ENCODE measurements at regions not wholly inside any gene's neighbourhood (a gene's known extent, or its start where the extent isn't known, plus 50 kb on each side); places are given as distances from the start of the nearest gene placed in this dataset.
"Not testable (repeated sequence)": the region's sequence is repeated elsewhere in the genome, so short reads cannot be mapped to it uniquely, and the experiment has no call there.

- Histone ChIP-seq H3K4me1 (ENCODE audit: control insufficient read depth, insufficient read depth, low read length) (peaks cover 14% of the 10 kb centered on the region), H3K9ac (ENCODE audit: low read depth, low read length) (no peak overlapping the region), H3K9me3 (replicated peaks; ENCODE audit: low read length) (no peaks in the 10 kb centered on the region), H3K36me3 (ENCODE audit: insufficient read depth, low read length) (no peaks in the 10 kb centered on the region), H3K27me3 (ENCODE audit: control insufficient read depth, insufficient read depth, low read length) (no peaks in the 10 kb centered on the region), H3K4me3 (ENCODE audit: low read length) (no peak overlapping the region), H3K4me2 (ENCODE audit: low read length) (peak overlapping the region; percentile 34)
Observed at GRCh38 chr12:59452746-59453145, 143.1 kb upstream of the SLC16A7 start.

GRCh38 chr12:59452259-59452658 is 143.6 kb upstream of the SLC16A7 start:
- Histone ChIP-seq H3K4me3 (ENCODE audit: low read length) (no peak overlapping the region), H3K9me3 (replicated peaks; ENCODE audit: low read length) (no peaks in the 10 kb centered on the region), H3K27me3 (ENCODE audit: control insufficient read depth, insufficient read depth, low read length) (no peaks in the 10 kb centered on the region), H3K4me1 (ENCODE audit: control insufficient read depth, insufficient read depth, low read length) (peaks cover 14% of the 10 kb centered on the region), H3K9ac (ENCODE audit: low read depth, low read length) (no peak overlapping the region), H3K4me2 (ENCODE audit: low read length) (peak overlapping the region; percentile 36), H3K36me3 (ENCODE audit: insufficient read depth, low read length) (no peaks in the 10 kb centered on the region)

GRCh38 chr12:59446116-59446515 is 149.7 kb upstream of the SLC16A7 start:
- no peak overlapping the region for H3K9ac ChIP-seq (ENCODE audit: low read depth, low read length)
- H3K4me2 ChIP-seq (ENCODE audit: low read length), result no peak overlapping the region
- no peaks in the 10 kb centered on the region for H3K4me1 ChIP-seq (ENCODE audit: control insufficient read depth, insufficient read depth, low read length)
- H3K9me3 ChIP-seq (replicated peaks; ENCODE audit: low read length), result peaks cover 6% of the 10 kb centered on the region
- no peaks in the 10 kb centered on the region for H3K27me3 ChIP-seq (ENCODE audit: control insufficient read depth, insufficient read depth, low read length)
- no peaks in the 10 kb centered on the region for H3K36me3 ChIP-seq (ENCODE audit: insufficient read depth, low read length)
- no peak overlapping the region for H3K4me3 ChIP-seq (ENCODE audit: low read length)

- H3K27me3 ChIP-seq (ENCODE audit: control insufficient read depth, insufficient read depth, low read length), result no peaks in the 10 kb centered on the region
- H3K9ac ChIP-seq (ENCODE audit: low read depth, low read length), result no peak overlapping the region
- H3K9me3 ChIP-seq (replicated peaks; ENCODE audit: low read length), result peaks cover 6% of the 10 kb centered on the region
- no peak overlapping the region for H3K4me3 ChIP-seq (ENCODE audit: low read length)
- H3K4me2 ChIP-seq (ENCODE audit: low read length), result no peak overlapping the region
- H3K36me3 ChIP-seq (ENCODE audit: insufficient read depth, low read length), result no peaks in the 10 kb centered on the region
- H3K4me1 ChIP-seq (ENCODE audit: control insufficient read depth, insufficient read depth, low read length), result no peaks in the 10 kb centered on the region
Observed at GRCh38 chr12:59444932-59445331, 150.9 kb upstream of the SLC16A7 start.

- Histone ChIP-seq H3K9me3 (replicated peaks; ENCODE audit: low read length) (no peaks in the 10 kb centered on the region), H3K27me3 (ENCODE audit: control insufficient read depth, insufficient read depth, low read length) (no peaks in the 10 kb centered on the region), H3K9ac (ENCODE audit: low read depth, low read length) (no peak overlapping the region), H3K4me1 (ENCODE audit: control insufficient read depth, insufficient read depth, low read length) (no peaks in the 10 kb centered on the region), H3K36me3 (ENCODE audit: insufficient read depth, low read length) (no peaks in the 10 kb centered on the region), H3K4me3 (ENCODE audit: low read length) (no peak overlapping the region), H3K4me2 (ENCODE audit: low read length) (no peak overlapping the region)
Observed at GRCh38 chr12:59432057-59432456, 163.8 kb upstream of the SLC16A7 start.

GRCh38 chr12:59431266-59431665 is 164.6 kb upstream of the SLC16A7 start:
- Histone ChIP-seq H3K9me3 (replicated peaks; ENCODE audit: low read length) (no peaks in the 10 kb centered on the region), H3K36me3 (ENCODE audit: insufficient read depth, low read length) (no peaks in the 10 kb centered on the region), H3K27me3 (ENCODE audit: control insufficient read depth, insufficient read depth, low read length) (no peaks in the 10 kb centered on the region), H3K4me1 (ENCODE audit: control insufficient read depth, insufficient read depth, low read length) (no peaks in the 10 kb centered on the region), H3K9ac (ENCODE audit: low read depth, low read length) (no peak overlapping the region), H3K4me2 (ENCODE audit: low read length) (no peak overlapping the region), H3K4me3 (ENCODE audit: low read length) (no peak overlapping the region)

- no peaks in the 10 kb centered on the region for H3K4me1 ChIP-seq (ENCODE audit: control insufficient read depth, insufficient read depth, low read length)
- H3K9me3 ChIP-seq (replicated peaks; ENCODE audit: low read length), result no peaks in the 10 kb centered on the region
- H3K27me3 ChIP-seq (ENCODE audit: control insufficient read depth, insufficient read depth, low read length), result no peaks in the 10 kb centered on the region
- H3K4me2 ChIP-seq (ENCODE audit: low read length), result no peak overlapping the region
- no peak overlapping the region for H3K4me3 ChIP-seq (ENCODE audit: low read length)
- H3K36me3 ChIP-seq (ENCODE audit: insufficient read depth, low read length), result no peaks in the 10 kb centered on the region
- H3K9ac ChIP-seq (ENCODE audit: low read depth, low read length), result no peak overlapping the region
Observed at GRCh38 chr12:59429766-59430165, 166.1 kb upstream of the SLC16A7 start.

DNA sequence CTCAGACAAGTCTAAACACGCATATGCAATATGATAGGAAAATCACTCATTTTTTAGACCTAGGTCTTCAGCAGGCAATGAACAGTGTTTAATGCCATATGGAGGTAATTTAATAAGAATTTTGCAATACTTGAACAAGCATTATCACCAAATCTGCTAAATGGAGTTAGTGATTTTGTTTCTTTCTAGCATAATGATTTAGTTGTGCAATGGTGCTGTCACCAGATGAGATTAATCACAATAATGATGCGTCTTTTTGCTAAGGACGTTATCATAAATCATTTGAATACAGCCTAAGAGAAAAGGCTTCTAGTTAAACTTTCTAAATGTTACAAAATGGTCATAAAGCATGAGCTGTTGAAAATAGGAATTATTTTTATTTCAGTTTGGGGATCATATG is 170.0 kb upstream of the SLC16A7 start:
- no peak overlapping the region for H3K4me3 ChIP-seq (ENCODE audit: low read length)
- H3K27me3 ChIP-seq (ENCODE audit: control insufficient read depth, insufficient read depth, low read length), result no peaks in the 10 kb centered on the region
- H3K9ac ChIP-seq (ENCODE audit: low read depth, low read length), result no peak overlapping the region
- H3K36me3 ChIP-seq (ENCODE audit: insufficient read depth, low read length), result no peaks in the 10 kb centered on the region
- no peaks in the 10 kb centered on the region for H3K4me1 ChIP-seq (ENCODE audit: control insufficient read depth, insufficient read depth, low read length)
- H3K4me2 ChIP-seq (ENCODE audit: low read length), result no peak overlapping the region
- H3K9me3 ChIP-seq (replicated peaks; ENCODE audit: low read length), result no peaks in the 10 kb centered on the region

GRCh38 chr12:59424666-59425065 is 171.2 kb upstream of the SLC16A7 start:
- H3K4me2 ChIP-seq (ENCODE audit: low read length); H3K36me3 ChIP-seq (ENCODE audit: insufficient read depth, low read length): not testable (repeated sequence)

GRCh38 chr12:59414051-59414450 is 181.8 kb upstream of the SLC16A7 start:
- H3K9ac ChIP-seq (ENCODE audit: low read depth, low read length), result no peak overlapping the region
- H3K9me3 ChIP-seq (replicated peaks; ENCODE audit: low read length), result no peaks in the 10 kb centered on the region
- H3K4me2 ChIP-seq (ENCODE audit: low read length), result no peak overlapping the region
- H3K36me3 ChIP-seq (ENCODE audit: insufficient read depth, low read length), result no peaks in the 10 kb centered on the region
- H3K4me1 ChIP-seq (ENCODE audit: control insufficient read depth, insufficient read depth, low read length), result no peaks in the 10 kb centered on the region
- H3K4me3 ChIP-seq (ENCODE audit: low read length), result no peak overlapping the region
- no peaks in the 10 kb centered on the region for H3K27me3 ChIP-seq (ENCODE audit: control insufficient read depth, insufficient read depth, low read length)

More at GRCh38 chr12:59424666-59425065, 171.2 kb upstream of the SLC16A7 start:
- not testable (repeated sequence) for H3K9me3 ChIP-seq (replicated peaks; ENCODE audit: low read length); H3K9ac ChIP-seq (ENCODE audit: low read depth, low read length); H3K4me3 ChIP-seq (ENCODE audit: low read length); H3K27me3 ChIP-seq (ENCODE audit: control insufficient read depth, insufficient read depth, low read length); H3K4me1 ChIP-seq (ENCODE audit: control insufficient read depth, insufficient read depth, low read length)

GRCh38 chr12:59408431-59408830 is 187.4 kb upstream of the SLC16A7 start:
- no peak overlapping the region for H3K4me3 ChIP-seq (ENCODE audit: low read length)
- no peak overlapping the region for H3K9ac ChIP-seq (ENCODE audit: low read depth, low read length)
- H3K4me2 ChIP-seq (ENCODE audit: low read length), result no peak overlapping the region

DNA sequence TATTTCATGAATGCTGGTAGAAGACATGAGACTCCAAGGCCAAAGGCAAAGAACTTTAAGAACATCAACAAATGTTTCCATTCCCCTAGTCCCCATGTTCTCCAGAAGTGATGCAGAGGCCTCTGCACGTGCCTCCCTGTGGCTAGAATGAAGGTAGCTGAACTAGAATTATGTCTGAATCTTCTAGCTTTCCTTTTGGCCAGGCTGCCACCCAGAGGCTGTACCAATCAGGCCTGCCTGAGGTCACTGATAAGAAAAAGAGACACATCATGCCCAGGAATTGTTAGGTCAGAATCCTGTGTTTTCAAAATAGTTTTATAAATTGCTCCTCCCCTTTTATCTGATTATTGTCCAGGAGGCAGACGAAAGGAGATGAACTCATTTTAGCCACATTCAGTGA is 188.0 kb upstream of the SLC16A7 start:
- no peak overlapping the region for H3K9ac ChIP-seq (ENCODE audit: low read depth, low read length)
- H3K9me3 ChIP-seq (replicated peaks; ENCODE audit: low read length), result no peaks in the 10 kb centered on the region
- no peak overlapping the region for H3K4me2 ChIP-seq (ENCODE audit: low read length)
- H3K36me3 ChIP-seq (ENCODE audit: insufficient read depth, low read length), result no peaks in the 10 kb centered on the region
- H3K27me3 ChIP-seq (ENCODE audit: control insufficient read depth, insufficient read depth, low read length), result no peaks in the 10 kb centered on the region
- H3K4me1 ChIP-seq (ENCODE audit: control insufficient read depth, insufficient read depth, low read length), result peaks cover 5% of the 10 kb centered on the region
- H3K4me3 ChIP-seq (ENCODE audit: low read length), result no peak overlapping the region

More at GRCh38 chr12:59408431-59408830, 187.4 kb upstream of the SLC16A7 start:
- Histone ChIP-seq H3K9me3 (replicated peaks; ENCODE audit: low read length) (no peaks in the 10 kb centered on the region), H3K27me3 (ENCODE audit: control insufficient read depth, insufficient read depth, low read length) (no peaks in the 10 kb centered on the region), H3K36me3 (ENCODE audit: insufficient read depth, low read length) (no peaks in the 10 kb centered on the region), H3K4me1 (ENCODE audit: control insufficient read depth, insufficient read depth, low read length) (peaks cover 5% of the 10 kb centered on the region)

Data from skeletal muscle satellite cell (primary cell).